ENCODE measurements at regions not wholly inside any gene's neighbourhood (a gene's known extent, or its start where the extent isn't known, plus 50 kb on each side); places are given as distances from the start of the nearest gene placed in this dataset.

- Histone ChIP-seq H3K9me2 (ENCODE audit: insufficient read depth) (no peaks in the 10 kb centered on the region), H3K27ac (ENCODE audit: low read depth, low read length) (no peak overlapping the region), H3K9me3 (ENCODE audit: control insufficient read depth in 1 of 2, insufficient read depth in 1 of 2, low read depth in 1 of 2, low read length in 2 of 2) (no peaks in the 10 kb centered on the region), H3K36me3 (ENCODE audit: control insufficient read depth in 1 of 2, insufficient read depth in 2 of 2, low read length in 2 of 2) (no peaks in the 10 kb centered on the region), H3K4me1 (ENCODE audit: control insufficient read depth in 1 of 2, insufficient read depth in 2 of 2, low read length in 2 of 2) (no peaks in the 10 kb centered on the region), H3K27me3 (ENCODE audit: insufficient read depth, low read length) (no peaks in the 10 kb centered on the region), H2AFZ (ENCODE audit: low read depth, low read length, poor library complexity, severe bottlenecking) (no peak overlapping the region), H3K9ac (ENCODE audit: low read length) (no peak overlapping the region), H3K4me2 (ENCODE audit: low read length) (no peak overlapping the region; the same call in 1 of the 2 replicates), H3K79me2 (ENCODE audit: insufficient read depth, low read length) (no peaks in the 10 kb centered on the region), H3K4me3 (replicated peaks in 1 of 2; ENCODE audit: low read depth in 1 of 2, low read length in 2 of 2) (no peak overlapping the region), H4K20me1 (ENCODE audit: insufficient read depth) (no peaks in the 10 kb centered on the region)
- TF ChIP-seq ZBTB33 (IDR thresholded peaks at IDR 0.05; ENCODE audit: extremely low read depth, insufficient replicate concordance, low read length) (no peak), EZH2phosphoT487 (IDR thresholded peaks at IDR 0.05; ENCODE audit: borderline replicate concordance) (no peak), SRF (IDR thresholded peaks at IDR 0.05; ENCODE audit: low read depth) (no peak), ZFX (IDR thresholded peaks at IDR 0.05) (no peak), ATF3 (IDR thresholded peaks at IDR 0.05) (no peak), RAD21 (IDR thresholded peaks at IDR 0.05; ENCODE audit: low read depth) (no peak), EGR1 (IDR thresholded peaks at IDR 0.05; ENCODE audit: low read depth) (no peak), SP1 (IDR thresholded peaks at IDR 0.05; ENCODE audit: low read depth) (no peak), POLR2AphosphoS5 (IDR thresholded peaks at IDR 0.05; ENCODE audit: low read depth, low read length) (no peak), ZNF274 (IDR thresholded peaks at IDR 0.05; ENCODE audit: low read depth, low read length) (no peak), CTCF (IDR thresholded peaks at IDR 0.05 in 2 of 3, conservative IDR thresholded peaks at IDR 0.05 in 1 of 3; ENCODE audit: borderline replicate concordance in 1 of 3, insufficient read depth in 1 of 3, low read depth in 2 of 3, low read length in 2 of 3) (no peak), POLR2A (IDR thresholded peaks at IDR 0.05; ENCODE audit: borderline replicate concordance, extremely low read depth, insufficient read depth, insufficient read length) (no peak), JUND (IDR thresholded peaks at IDR 0.05) (no peak), FOSL1 (IDR thresholded peaks at IDR 0.05; ENCODE audit: low read depth) (no peak), YY1 (IDR thresholded peaks at IDR 0.05; ENCODE audit: extremely low read depth, insufficient replicate concordance, low read depth, low read length) (no peak), SIN3A (IDR thresholded peaks at IDR 0.05; ENCODE audit: low read depth) (no peak), CBX3 (IDR thresholded peaks at IDR 0.05; ENCODE audit: low read depth) (no peak), CEBPB (IDR thresholded peaks at IDR 0.05; ENCODE audit: low read depth) (no peak), REST (IDR thresholded peaks at IDR 0.05; ENCODE audit: low read depth) (no peak), ELF1 (IDR thresholded peaks at IDR 0.05; ENCODE audit: borderline replicate concordance, low read depth) (no peak)
- intact Hi-C loops (cut with micrococcal nuclease), result no loop called here
- ChIA-PET CTCF (no interaction called here), POLR2A (no interaction called here), RAD21 (ENCODE audit: low non-redundant PET in 1 of 2, low total read pairs in 2 of 2, uncharacterized antibody in 2 of 2, unreplicated experiment in 2 of 2) (no interaction called here)
- no peak for DNase-seq (ENCODE audit: low read depth, low spot score)
- no peak for ATAC-seq
- BruUV-seq (replicated peaks), result no TSS peak
Measured at GRCh38 chr4:107317611-107318010, 281.5 kb upstream of the DKK2 start.
